Retinal pigment epithelial cell (primary cell): ENCODE measurements at regions not wholly inside any gene's neighbourhood (a gene's known extent, or its start where the extent isn't known, plus 50 kb on each side); places are given as distances from the start of the nearest gene placed in this dataset.

ENCODE experiments used
- DNase-seq: peaks from one replicate; pipeline ENCODE4 v3.0.0-alpha.2; 2010; ENCODE audit warnings: low read depth
- H3K4me3 ChIP-seq: 2 replicates; pipeline ENCODE4 v1.5.1; 2011; ENCODE audit warnings: mild to moderate bottlenecking, low read length, control low read depth, moderate library complexity
- TF ChIP-seq, protein P1 (sequence below): conservative IDR thresholded peaks from 2 replicates; pipeline ENCODE4 v1.5.1; 2011; ENCODE audit warnings: low read depth, low read length, control low read depth, inconsistent platforms

GRCh38 chr6:33904050-33904746, 100.4 kb upstream of the MLN start:
- DNase-seq: no peak
- TF ChIP-seq, protein P1, sequence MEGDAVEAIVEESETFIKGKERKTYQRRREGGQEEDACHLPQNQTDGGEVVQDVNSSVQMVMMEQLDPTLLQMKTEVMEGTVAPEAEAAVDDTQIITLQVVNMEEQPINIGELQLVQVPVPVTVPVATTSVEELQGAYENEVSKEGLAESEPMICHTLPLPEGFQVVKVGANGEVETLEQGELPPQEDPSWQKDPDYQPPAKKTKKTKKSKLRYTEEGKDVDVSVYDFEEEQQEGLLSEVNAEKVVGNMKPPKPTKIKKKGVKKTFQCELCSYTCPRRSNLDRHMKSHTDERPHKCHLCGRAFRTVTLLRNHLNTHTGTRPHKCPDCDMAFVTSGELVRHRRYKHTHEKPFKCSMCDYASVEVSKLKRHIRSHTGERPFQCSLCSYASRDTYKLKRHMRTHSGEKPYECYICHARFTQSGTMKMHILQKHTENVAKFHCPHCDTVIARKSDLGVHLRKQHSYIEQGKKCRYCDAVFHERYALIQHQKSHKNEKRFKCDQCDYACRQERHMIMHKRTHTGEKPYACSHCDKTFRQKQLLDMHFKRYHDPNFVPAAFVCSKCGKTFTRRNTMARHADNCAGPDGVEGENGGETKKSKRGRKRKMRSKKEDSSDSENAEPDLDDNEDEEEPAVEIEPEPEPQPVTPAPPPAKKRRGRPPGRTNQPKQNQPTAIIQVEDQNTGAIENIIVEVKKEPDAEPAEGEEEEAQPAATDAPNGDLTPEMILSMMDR: no peak
- no peak overlapping the region for H3K4me3 ChIP-seq

GRCh38 chr6:33903579-33903978, 99.8 kb upstream of the MLN start:
- no peak overlapping the region for H3K4me3 ChIP-seq
- DNase-seq: no peak
- TF ChIP-seq, protein P1: no peak

GRCh38 chr6:33902457-33902853, 98.7 kb upstream of the MLN start:
- TF ChIP-seq, protein P1: no peak
- no peak for DNase-seq

GRCh38 chr6:33901822-33902456, 98.1 kb upstream of the MLN start:
- no peak for DNase-seq
- TF ChIP-seq, protein P1: no peak
- H3K4me3 ChIP-seq: no peak overlapping the region

More at GRCh38 chr6:33902457-33902853, 98.7 kb upstream of the MLN start:
- no peak overlapping the region for H3K4me3 ChIP-seq

DNA sequence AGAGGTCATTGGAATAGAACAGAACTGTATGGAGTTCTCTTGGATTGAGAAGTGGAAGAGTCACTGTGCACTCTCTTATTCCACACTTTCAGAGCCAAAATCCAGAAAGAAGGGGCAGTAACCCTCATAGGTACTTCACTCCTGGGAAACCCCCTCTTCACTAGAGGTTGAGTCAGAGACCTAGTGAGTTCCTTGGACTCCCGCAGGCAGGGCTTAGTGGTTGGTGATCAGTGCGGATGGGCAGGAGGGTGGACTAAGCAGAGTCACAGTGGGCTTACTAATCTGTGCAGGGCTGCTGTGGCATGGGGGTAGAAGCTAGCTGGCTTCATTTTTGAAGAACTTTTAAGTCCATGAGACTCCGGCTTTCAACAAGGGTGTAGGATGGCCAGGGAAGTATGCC, 95.0 kb upstream of the MLN start:
- H3K4me3 ChIP-seq: no peak overlapping the region
- no peak for DNase-seq
- TF ChIP-seq, protein P1: no peak

- no peak overlapping the region for H3K4me3 ChIP-seq
- TF ChIP-seq, protein P1: no peak
- no peak for DNase-seq
Measured at GRCh38 chr6:33897189-33897780, 93.5 kb upstream of the MLN start.
